ENCODE measurements at regions not wholly inside any gene's neighbourhood (a gene's known extent, or its start where the extent isn't known, plus 50 kb on each side); places are given as distances from the start of the nearest gene placed in this dataset.

DNA sequence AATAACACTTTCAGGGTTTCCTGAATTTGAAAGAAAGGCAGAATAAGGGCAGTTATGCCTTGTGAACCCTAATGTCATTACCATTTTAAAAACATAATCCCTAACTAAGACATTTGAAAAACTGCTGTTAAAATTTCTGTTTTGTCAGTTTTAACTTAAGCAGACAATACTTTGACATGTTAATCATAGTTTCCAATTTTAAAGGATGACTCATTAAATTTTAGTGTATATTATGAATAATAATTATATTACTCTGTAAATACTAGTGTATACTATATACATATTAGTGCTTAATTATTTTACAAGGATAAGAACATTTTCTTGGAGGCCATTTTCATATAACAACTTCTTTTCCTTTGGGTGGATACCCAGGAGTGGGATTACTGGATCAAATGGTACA is 553.1 kb upstream of the BCHE start:
- TF ChIP-seq CTCF (IDR thresholded peaks at IDR 0.05), result no peak
- TF ChIP-seq POLR2A (IDR thresholded peaks at IDR 0.05), result no peak

Measured in breast epithelium (tissue), 3 donors.